ENCODE measurements at regions not wholly inside any gene's neighbourhood (a gene's known extent, or its start where the extent isn't known, plus 50 kb on each side); places are given as distances from the start of the nearest gene placed in this dataset.

DNA sequence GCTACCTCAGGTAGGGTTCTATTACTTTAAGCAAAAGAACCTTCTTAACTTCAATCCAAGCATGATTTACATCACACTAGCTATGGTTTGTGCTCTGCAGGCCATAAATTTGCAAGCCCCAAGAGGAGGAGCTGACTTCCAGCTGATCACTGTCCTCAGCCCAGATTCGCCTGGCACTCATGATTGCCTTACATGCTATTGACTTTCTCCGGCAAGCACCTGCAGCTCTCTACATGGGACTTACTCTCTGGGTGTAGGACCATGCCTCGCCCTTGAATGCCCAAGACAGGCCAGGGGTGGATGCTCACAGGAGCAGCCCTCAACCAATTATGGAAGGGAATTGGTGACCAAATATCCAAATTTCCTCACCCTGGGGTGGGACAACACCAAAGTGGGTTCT is 99.8 kb downstream of the ESM1 start:
- Histone ChIP-seq H3K4me1 (ENCODE audit: control insufficient read depth, extremely low read depth, insufficient read depth, low read length) (peaks cover 6% of the 10 kb centered on the region), H3K9me3 (ENCODE audit: control insufficient read depth, insufficient read depth, low read depth, low read length) (no peaks in the 10 kb centered on the region)
- no peak for TF ChIP-seq EZH2 (IDR thresholded peaks at IDR 0.05; ENCODE audit: low read length, missing control alignments)
- TF ChIP-seq, protein P1, sequence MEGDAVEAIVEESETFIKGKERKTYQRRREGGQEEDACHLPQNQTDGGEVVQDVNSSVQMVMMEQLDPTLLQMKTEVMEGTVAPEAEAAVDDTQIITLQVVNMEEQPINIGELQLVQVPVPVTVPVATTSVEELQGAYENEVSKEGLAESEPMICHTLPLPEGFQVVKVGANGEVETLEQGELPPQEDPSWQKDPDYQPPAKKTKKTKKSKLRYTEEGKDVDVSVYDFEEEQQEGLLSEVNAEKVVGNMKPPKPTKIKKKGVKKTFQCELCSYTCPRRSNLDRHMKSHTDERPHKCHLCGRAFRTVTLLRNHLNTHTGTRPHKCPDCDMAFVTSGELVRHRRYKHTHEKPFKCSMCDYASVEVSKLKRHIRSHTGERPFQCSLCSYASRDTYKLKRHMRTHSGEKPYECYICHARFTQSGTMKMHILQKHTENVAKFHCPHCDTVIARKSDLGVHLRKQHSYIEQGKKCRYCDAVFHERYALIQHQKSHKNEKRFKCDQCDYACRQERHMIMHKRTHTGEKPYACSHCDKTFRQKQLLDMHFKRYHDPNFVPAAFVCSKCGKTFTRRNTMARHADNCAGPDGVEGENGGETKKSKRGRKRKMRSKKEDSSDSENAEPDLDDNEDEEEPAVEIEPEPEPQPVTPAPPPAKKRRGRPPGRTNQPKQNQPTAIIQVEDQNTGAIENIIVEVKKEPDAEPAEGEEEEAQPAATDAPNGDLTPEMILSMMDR (conservative IDR thresholded peaks at IDR 0.05 in 1 of 2, IDR thresholded peaks at IDR 0.05 in 1 of 2; ENCODE audit: low read depth in 1 of 2, low read length in 2 of 2) = no peak

DNA sequence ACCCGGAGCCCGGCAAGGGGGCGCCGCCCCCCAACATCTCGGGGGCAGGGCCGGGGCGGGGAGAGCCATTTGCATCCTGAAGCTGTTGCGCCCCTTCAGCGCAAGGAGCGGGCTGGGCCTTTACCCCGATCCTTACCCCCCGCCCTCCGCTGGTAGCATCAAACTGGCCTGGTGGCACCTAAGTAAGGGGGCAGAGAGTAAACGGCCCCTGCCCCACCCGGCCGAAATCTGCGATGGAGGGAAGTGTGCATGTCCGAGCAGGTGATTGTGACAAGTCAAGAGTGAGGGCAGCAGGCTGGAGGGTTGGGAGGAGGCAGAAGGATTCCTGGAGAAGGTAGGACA is 101.2 kb downstream of the ESM1 start:
- DNase-seq (ENCODE audit: low read depth in 2 of 2) = no peak
- Histone ChIP-seq H3K4me1 (ENCODE audit: control insufficient read depth, extremely low read depth, insufficient read depth, low read length) (peaks cover 4% of the 10 kb centered on the region), H3K4me2 (ENCODE audit: extremely low read depth, insufficient read depth, low read length) (peak overlapping the region; percentile 84), H3K27ac (ENCODE audit: insufficient read depth, low read length) (no peak overlapping the region), H3K27me3 (ENCODE audit: control insufficient read depth, insufficient read depth, low read length) (peaks cover 2% of the 10 kb centered on the region), H3K9me3 (ENCODE audit: control insufficient read depth, insufficient read depth, low read depth, low read length) (no peaks in the 10 kb centered on the region), H3K9ac (ENCODE audit: insufficient read depth, low read length) (no peak overlapping the region), H4K20me1 (ENCODE audit: control insufficient read depth, extremely low read depth, insufficient read depth, low read length) (no peaks in the 10 kb centered on the region), H2AFZ (ENCODE audit: low read length) (no peak overlapping the region), H3K79me2 (ENCODE audit: control insufficient read depth, insufficient read depth, low read length) (no peaks in the 10 kb centered on the region), H3K4me3 (replicated peaks in 1 of 4; ENCODE audit: control extremely low read depth in 1 of 4, insufficient read depth in 1 of 4, low read depth in 3 of 4, low read length in 4 of 4) (peak overlapping the region in 2 of 4 experiments; percentile 46 to 65), H3K36me3 (ENCODE audit: control insufficient read depth, insufficient read depth, low read length) (no peaks in the 10 kb centered on the region)
- TF ChIP-seq, protein P1 (conservative IDR thresholded peaks at IDR 0.05 in 1 of 2, IDR thresholded peaks at IDR 0.05 in 1 of 2; ENCODE audit: low read depth in 1 of 2, low read length in 2 of 2) = no peak
- TF ChIP-seq EZH2 (IDR thresholded peaks at IDR 0.05; ENCODE audit: low read length, missing control alignments) = no peak

More for the DNA sequence above, 99.8 kb downstream of the ESM1 start:
- DNase-seq (ENCODE audit: low read depth in 2 of 2) = no peak
- Histone ChIP-seq H4K20me1 (ENCODE audit: control insufficient read depth, extremely low read depth, insufficient read depth, low read length) (no peaks in the 10 kb centered on the region), H3K36me3 (ENCODE audit: control insufficient read depth, insufficient read depth, low read length) (no peaks in the 10 kb centered on the region), H3K27me3 (ENCODE audit: control insufficient read depth, insufficient read depth, low read length) (peaks cover 2% of the 10 kb centered on the region), H3K27ac (ENCODE audit: insufficient read depth, low read length) (no peak overlapping the region), H3K4me3 (replicated peaks in 1 of 4; ENCODE audit: control extremely low read depth in 1 of 4, insufficient read depth in 1 of 4, low read depth in 3 of 4, low read length in 4 of 4) (no peak overlapping the region), H3K79me2 (ENCODE audit: control insufficient read depth, insufficient read depth, low read length) (no peaks in the 10 kb centered on the region), H3K4me2 (ENCODE audit: extremely low read depth, insufficient read depth, low read length) (no peak overlapping the region), H3K9ac (ENCODE audit: insufficient read depth, low read length) (no peak overlapping the region), H2AFZ (ENCODE audit: low read length) (no peak overlapping the region)

DNA sequence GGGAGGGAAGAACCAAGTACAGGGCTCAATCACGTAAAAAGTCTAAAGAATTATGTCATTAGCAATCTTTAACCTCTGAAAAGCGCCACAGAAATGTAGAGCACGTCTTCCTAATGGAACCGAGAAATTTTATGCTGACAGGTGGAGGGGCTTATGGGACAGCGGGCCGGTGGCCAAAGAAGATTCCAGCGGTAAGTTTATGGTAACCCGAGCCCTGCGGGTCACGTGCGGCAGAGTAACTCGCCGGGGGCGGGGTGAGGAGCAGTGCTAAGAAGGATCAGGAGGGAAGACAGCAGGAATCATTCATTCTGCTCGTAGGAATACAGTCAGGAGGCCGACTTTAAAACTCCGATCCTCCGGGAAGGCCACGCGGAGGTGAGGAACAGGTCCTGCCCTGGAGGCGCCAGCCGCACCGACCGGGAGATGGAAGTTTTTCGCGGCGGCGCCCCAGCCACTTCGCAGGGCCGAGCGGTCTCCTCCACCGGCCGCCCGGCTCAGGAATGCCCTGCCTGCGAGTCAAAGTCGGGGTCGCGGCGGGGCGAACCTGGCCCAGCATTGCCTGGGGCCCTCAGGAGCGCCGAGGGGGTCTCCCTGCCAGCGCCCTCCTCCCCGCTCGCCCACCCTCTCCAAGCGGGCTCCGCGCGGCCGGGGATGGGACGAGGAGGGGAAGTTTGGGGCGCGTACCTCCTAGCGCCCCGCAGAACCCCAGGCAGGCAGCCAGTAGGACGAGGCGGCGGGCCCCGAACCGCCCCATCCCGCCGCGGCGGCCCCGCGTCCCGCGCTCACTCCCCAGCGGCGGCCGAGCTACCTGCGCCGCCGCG is 101.8 kb downstream of the ESM1 start:
- Histone ChIP-seq H3K27ac (ENCODE audit: insufficient read depth, low read length) (no peak overlapping the region), H3K4me2 (ENCODE audit: extremely low read depth, insufficient read depth, low read length) (peak overlapping the region; percentile 84), H2AFZ (ENCODE audit: low read length) (peak overlapping the region; percentile 70), H3K36me3 (ENCODE audit: control insufficient read depth, insufficient read depth, low read length) (no peaks in the 10 kb centered on the region), H3K9ac (ENCODE audit: insufficient read depth, low read length) (peak overlapping the region; percentile 36), H3K27me3 (ENCODE audit: control insufficient read depth, insufficient read depth, low read length) (peaks cover 2% of the 10 kb centered on the region), H3K79me2 (ENCODE audit: control insufficient read depth, insufficient read depth, low read length) (no peaks in the 10 kb centered on the region), H3K9me3 (ENCODE audit: control insufficient read depth, insufficient read depth, low read depth, low read length) (no peaks in the 10 kb centered on the region), H3K4me1 (ENCODE audit: control insufficient read depth, extremely low read depth, insufficient read depth, low read length) (peaks cover 4% of the 10 kb centered on the region), H4K20me1 (ENCODE audit: control insufficient read depth, extremely low read depth, insufficient read depth, low read length) (no peaks in the 10 kb centered on the region), H3K4me3 (replicated peaks in 1 of 4; ENCODE audit: control extremely low read depth in 1 of 4, insufficient read depth in 1 of 4, low read depth in 3 of 4, low read length in 4 of 4) (peak overlapping the region; percentile 39 to 65 (median 50))
- TF ChIP-seq, protein P1 (conservative IDR thresholded peaks at IDR 0.05 in 1 of 2, IDR thresholded peaks at IDR 0.05 in 1 of 2; ENCODE audit: low read depth in 1 of 2, low read length in 2 of 2) = no peak
- TF ChIP-seq EZH2 (IDR thresholded peaks at IDR 0.05; ENCODE audit: low read length, missing control alignments) = no peak
- peak; percentile 56 to 74 for DNase-seq (ENCODE audit: low read depth in 2 of 2)
